ENCODE measurements at regions not wholly inside any gene's neighbourhood (a gene's known extent, or its start where the extent isn't known, plus 50 kb on each side); places are given as distances from the start of the nearest gene placed in this dataset.

DNA sequence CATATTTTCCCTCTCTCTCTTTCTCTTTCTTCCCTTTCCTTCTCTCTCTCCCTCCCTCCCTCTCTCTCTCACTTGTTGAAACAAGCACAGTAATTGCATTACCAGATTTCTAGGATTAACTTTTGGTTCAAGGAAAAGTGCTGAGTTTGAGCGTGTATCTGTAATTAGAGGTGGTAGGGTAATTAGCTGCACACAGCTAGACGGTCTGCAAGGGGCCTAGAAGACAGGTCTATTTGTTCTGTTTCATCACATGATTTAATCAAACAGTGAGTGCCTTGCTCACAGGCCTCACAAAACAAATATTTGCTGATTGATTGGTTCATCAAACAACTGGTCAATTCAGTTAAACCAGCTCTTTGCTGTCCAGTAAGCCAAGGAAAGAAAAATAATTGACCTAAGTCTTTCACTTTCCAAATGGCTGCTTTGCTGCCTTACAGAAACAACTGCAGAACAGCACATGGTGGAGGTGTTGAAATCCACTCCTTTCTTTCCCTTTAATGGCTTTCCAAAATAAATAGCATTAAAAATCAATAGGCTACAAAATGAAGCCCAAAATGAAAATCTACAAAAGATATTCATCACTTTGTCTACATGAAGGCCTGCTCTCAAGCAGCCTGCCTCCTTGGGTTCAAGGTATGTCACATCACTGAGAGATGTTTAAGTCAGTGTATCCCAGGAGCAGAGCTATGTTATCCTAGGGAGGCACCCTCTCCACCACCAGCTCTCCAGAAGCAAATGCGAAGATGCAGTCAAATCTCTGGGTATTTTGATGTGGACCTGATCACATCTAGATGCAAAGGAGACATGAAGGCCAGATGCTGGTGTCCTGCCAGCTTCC is 264.4 kb upstream of the SIX2 start:
- TF ChIP-seq POLR2A (IDR thresholded peaks at IDR 0.05) = no peak
- TF ChIP-seq, protein P1, sequence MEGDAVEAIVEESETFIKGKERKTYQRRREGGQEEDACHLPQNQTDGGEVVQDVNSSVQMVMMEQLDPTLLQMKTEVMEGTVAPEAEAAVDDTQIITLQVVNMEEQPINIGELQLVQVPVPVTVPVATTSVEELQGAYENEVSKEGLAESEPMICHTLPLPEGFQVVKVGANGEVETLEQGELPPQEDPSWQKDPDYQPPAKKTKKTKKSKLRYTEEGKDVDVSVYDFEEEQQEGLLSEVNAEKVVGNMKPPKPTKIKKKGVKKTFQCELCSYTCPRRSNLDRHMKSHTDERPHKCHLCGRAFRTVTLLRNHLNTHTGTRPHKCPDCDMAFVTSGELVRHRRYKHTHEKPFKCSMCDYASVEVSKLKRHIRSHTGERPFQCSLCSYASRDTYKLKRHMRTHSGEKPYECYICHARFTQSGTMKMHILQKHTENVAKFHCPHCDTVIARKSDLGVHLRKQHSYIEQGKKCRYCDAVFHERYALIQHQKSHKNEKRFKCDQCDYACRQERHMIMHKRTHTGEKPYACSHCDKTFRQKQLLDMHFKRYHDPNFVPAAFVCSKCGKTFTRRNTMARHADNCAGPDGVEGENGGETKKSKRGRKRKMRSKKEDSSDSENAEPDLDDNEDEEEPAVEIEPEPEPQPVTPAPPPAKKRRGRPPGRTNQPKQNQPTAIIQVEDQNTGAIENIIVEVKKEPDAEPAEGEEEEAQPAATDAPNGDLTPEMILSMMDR (IDR thresholded peaks at IDR 0.05) = no peak

Measured in breast epithelium (tissue), 3 donors.